GM21515 (cell line): ENCODE measurements at regions not wholly inside any gene's neighbourhood (a gene's known extent, or its start where the extent isn't known, plus 50 kb on each side); places are given as distances from the start of the nearest gene placed in this dataset.

Experiments used
- ATAC-seq: cut with Tn5 transposase; IDR thresholded peaks from one replicate; pipeline ENCODE4 v1.9.1; 2021; ENCODE audit not compliant: unreplicated experiment

GRCh38 chr3:16807391-16807790, 77.4 kb upstream of the PLCL2 start:
- ATAC-seq: no peak

DNA sequence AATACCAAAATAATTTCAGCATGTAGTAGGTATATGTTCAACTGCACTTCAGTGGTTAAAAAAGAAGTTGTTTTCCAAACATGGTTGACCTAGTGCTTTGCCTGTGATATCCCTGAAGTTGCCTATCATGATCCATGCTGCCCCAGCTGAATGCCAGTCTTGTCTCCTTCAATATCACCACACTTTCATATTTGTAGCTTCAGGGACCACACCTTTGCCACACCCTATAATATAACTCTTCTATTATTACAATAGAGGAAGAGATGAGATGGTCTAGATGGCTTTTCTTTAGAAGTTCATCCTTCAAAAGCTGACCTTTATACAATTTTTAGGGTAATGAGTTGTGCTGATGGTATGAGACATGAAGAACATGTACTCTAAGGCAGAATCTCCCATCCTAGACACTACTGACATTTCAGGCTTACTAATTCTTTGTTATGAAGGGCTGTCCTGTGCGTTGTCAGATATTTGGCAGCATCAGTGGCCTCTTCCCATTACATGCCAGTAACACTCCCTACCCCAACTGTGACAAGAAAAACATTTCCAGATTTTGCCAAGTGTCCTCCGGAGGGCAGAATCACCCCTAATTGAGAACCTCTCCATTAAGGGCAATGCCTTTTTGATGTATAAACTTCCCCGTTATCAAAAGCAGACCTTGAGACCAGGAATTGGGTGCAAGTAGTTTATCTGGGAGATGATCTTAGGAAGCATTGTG, 76.2 kb upstream of the PLCL2 start:
- ATAC-seq: no peak

- no peak for ATAC-seq
Observed at GRCh38 chr3:16809482-16809881, 75.3 kb upstream of the PLCL2 start.

- no peak for ATAC-seq
Observed at GRCh38 chr3:16809993-16810392, 74.8 kb upstream of the PLCL2 start.

GRCh38 chr3:16810593-16811367, 74.0 kb upstream of the PLCL2 start:
- no peak for ATAC-seq

DNA sequence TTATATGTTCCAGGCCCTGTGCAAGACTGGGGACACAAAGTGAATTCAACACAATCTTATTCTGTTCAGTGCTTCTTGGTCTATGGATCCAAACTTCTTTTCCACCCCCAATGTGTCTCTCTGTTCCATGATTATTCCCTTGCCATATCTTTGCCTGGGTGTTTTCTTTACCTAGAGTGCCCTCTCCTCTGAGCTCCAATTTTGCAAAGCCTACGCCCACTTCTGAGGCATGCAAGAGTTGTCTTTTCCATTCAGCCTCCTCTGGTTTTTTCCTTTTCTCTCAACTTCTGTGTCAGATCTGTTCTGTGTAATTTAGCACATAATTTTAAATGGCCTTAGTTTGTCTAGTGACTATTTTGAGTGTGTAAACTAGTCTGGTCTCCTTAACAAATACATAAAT, 72.8 kb upstream of the PLCL2 start:
- ATAC-seq: no peak

DNA sequence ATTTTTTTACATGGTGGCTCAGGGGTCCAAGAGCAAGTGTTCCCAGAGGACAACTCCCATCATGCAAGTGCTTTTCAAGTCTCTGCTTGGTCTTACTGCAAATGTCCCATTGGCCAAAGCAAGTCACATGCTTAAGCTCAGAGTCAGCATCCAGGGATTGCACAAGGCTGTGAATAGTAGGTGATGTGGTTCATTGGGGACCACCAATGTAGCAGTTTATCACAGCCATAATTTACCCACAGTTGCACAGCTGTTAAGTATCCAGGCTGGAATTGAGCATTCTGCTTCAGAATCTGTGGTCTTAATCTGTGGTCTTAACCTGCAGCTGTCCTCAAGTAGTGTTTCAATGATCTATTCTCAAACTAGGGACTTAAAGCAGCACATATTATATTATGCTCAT, 71.4 kb upstream of the PLCL2 start:
- no peak for ATAC-seq

GRCh38 chr3:16816048-16816780, 68.5 kb upstream of the PLCL2 start:
- ATAC-seq: peak; percentile 66

- ATAC-seq: no peak
Observed at GRCh38 chr3:16817197-16817596, 67.6 kb upstream of the PLCL2 start.

GRCh38 chr3:16818194-16818593, 66.6 kb upstream of the PLCL2 start:
- no peak for ATAC-seq

DNA sequence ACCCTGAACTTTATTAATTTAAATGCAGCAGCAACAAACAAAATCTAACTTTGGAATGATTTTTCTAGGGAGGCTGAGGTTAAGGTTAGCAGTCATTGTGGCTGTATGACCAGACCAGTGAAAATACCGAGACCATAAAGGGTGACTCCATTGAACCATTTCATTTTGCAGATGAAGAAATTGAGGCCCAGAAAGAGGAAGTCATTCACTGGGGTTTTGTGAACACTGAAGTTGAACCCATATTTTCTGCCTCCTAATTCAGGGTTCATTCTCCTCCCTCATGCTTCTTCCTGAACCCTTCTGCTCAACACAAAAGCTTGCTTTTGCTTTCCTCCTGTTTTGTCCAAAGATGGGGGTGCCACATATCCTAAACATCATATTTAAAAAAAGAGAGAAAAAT, 65.8 kb upstream of the PLCL2 start:
- no peak for ATAC-seq

GRCh38 chr3:16820485-16820884, 64.3 kb upstream of the PLCL2 start:
- no peak for ATAC-seq

DNA sequence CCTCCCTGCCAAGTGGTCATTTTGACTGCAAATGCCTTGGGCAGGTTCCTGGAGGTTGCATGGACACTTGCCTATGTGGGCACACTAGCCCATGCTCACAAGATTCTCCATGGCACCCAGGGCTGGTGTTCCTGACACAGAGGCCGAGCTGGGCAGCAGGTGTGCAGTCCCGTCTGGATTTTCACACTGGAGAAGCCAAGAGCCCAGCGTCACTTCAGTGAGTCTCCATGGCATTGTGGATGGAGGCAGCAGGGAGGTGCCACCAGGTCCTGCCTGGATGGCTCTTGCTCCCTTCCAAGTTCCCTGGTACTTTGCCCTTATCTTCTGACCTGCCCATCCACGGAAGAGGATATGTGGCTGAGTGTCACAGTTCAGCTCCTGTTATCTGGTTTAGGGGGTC, 63.7 kb upstream of the PLCL2 start:
- ATAC-seq: no peak

DNA sequence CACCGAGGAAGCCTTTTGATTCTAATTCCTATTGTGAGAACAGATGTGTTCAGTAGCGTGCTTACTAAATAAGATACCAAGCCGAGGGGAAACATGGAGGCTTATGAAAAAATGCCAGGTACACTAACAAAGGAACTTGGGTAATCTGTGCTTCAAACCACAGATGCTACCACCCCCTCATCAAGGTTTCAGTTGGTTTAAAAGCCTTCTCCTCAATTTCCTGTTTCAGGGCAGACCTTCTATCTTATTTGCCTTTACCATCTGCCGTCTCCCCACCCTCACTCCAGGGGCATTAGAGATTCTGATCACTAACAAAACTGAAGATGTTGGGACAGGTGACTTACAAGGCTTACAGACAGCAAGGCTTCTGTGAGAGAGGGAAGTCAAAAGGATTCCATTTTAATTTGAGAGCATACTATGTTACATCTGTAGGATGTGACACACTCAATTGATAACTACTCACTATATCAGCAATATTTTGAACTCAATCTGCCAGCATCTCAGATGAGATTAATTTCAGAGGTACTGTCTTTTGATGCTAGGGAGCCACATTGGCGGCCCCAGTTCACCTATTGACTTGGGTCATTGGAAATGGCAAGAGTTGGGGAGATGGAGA, 60.6 kb upstream of the PLCL2 start:
- ATAC-seq: peak; percentile 60

DNA sequence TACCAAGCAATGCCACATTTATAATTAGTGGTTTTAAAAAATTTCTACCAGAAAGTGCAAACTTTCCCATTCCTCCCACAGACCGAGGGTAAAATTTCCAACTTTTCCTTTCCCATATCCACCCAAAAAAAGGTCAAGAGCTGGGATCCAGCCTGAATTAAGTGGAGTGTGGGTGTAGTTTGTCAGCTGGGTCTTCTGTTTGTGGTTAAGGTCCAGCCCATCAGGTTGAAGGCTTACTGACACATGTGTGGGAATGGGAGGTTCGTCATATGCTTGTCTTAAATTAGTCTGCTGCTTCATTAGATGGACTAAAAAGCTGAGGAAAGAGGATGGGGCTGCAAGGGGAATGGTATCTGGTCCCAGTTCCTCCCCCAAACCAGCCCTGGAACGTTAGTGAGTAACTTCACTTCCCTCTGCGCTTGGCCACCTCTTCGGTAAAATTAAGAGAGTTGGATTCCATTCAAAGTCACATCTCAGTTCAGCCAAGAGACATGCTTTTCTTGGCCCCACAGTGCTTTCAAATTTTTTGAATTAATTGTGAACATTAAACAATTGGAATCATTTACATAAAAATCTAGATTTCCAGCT, 59.0 kb upstream of the PLCL2 start:
- ATAC-seq: no peak

DNA sequence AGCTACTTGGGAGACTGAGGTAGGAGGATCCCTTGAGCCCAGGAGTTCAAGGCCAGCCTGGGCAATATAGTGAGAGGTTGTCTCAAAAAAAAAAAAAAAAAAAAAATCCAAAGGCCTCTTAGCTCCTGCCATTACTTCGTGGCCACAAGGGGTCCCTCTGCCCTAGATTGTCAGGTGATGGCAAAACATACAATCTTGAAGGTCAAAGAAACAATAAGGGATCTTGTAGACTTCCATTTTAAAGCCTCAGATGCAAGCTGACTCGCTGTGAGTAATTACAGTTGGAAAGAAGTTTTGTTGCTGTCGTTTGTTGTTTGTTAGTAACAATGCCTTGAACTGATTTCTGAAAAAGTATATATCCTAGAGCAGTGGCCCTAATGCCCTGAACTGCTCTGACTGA, 55.9 kb upstream of the PLCL2 start:
- ATAC-seq: no peak

DNA sequence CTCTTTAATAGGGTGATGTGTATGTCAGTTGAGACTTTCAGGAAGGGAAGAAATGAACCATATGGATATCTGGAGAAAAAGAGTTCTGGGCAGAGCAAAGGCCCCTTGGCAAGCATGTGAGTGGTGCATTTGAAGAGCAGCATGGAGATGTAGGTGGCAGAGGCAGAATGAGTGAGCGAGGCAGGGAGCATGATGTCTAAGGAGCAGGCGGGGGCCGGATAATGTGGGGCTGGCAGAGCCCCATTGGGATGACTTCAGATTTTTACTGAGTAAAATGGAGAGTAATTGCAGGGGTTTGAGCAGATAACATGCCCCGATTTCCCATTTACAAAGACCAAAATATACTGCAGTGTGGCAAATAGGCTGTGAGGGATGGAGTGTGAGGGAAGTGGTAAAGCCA, 52.9 kb upstream of the PLCL2 start:
- no peak for ATAC-seq

DNA sequence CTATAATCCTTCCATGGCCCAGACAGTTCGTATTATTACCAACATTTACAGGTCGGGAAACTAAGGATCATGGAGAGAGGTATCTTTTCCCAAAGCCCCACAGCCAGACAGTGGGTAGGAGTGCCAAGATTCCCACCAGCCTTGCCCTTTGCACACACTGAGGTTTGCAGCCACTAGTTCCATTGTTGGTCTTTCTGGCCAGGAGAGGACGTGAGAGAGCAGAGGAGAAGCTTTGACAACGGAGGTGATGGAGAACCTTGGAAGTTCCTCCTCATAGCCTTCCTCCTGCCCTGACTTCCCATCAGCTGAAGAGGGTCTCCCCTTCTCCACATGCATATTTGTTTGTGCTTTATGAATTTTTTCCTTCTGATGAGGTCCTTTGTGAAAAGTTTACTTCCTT, 50.5 kb upstream of the PLCL2 start:
- no peak for ATAC-seq

DNA sequence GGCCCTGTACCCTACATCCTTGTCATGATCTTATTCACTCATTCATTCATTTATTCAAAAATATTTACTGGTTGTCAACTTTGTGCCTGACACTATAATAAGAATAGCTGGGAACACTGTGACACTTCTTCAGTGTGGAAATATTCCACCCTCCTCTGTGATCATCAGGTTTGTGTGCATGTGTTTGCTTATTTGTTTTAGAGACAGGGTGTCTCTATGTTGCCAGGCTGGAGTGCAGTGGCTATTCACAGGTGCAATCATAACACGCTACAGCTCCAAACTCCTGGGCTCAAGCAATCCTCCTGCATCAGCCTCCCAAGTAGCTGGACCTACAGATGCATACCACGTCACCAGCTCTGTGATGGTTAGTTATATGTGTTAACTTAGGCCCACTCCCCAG, 50.0 kb upstream of the PLCL2 start:
- no peak for ATAC-seq
